PC-9 (cell line): ENCODE measurements at regions not wholly inside any gene's neighbourhood (a gene's known extent, or its start where the extent isn't known, plus 50 kb on each side); places are given as distances from the start of the nearest gene placed in this dataset.

Experiments used
- BruUV-seq: library from RNA; stranded (reverse); fragments of 400-500 nt; replicated peaks from 2 replicates; lab custom pipeline; 2021; lab: Mats Ljungman, UMichigan
- CTCF ChIA-PET: fragments of 300-600 bp; sonication (Branson Sonifier 250); formaldehyde crosslinking; loops from one replicate; lab custom pipeline; 2022; ENCODE audit warnings: antibody characterized with exemption; lab: Charles Lee
- POLR2A ChIA-PET: fragments of 300-600 bp; sonication (Branson Sonifier 250); formaldehyde crosslinking; loops from one replicate; lab custom pipeline; 2022; ENCODE audit warnings: antibody characterized with exemption; ENCODE audit not compliant: unreplicated experiment; lab: Charles Lee
- DNase-seq, 2 experiments: peaks; one replicate each; pipeline versions ENCODE4 v3.0.0 to v3.0.0-alpha.2; 2015 to 2022; ENCODE audit warnings: mixed read lengths in 1 of 2
- H2AFZ ChIP-seq: fragments of 200-600 bp; sonication (generic); 2 replicates; pipeline ENCODE4 v1.8.1; 2017; ENCODE audit warnings: antibody characterized with exemption
- H3F3A ChIP-seq: fragments of 200-600 bp; sonication (generic); 2 replicates; pipeline ENCODE4 v1.8.1; 2017; ENCODE audit warnings: antibody characterized with exemption, mild to moderate bottlenecking, low read depth; ENCODE audit not compliant: insufficient read depth
- H3K27ac ChIP-seq: fragments of 200-600 bp; sonication (generic); 2 replicates; pipeline ENCODE4 v1.6.1; 2016; ENCODE audit warnings: mixed run types
- H3K27me3 ChIP-seq: fragments of 200-600 bp; sonication (generic); 2 replicates; pipeline ENCODE4 v1.6.1; 2016; ENCODE audit warnings: low read depth, mixed run types; ENCODE audit not compliant: insufficient read depth
- H3K36me3 ChIP-seq: fragments of 200-600 bp; sonication (generic); 2 replicates; pipeline ENCODE4 v1.6.1; 2016; ENCODE audit warnings: low read depth, mixed run types
- H3K4me1 ChIP-seq: fragments of 200-600 bp; sonication (generic); replicated peaks from 2 replicates; pipeline ENCODE4 v1.6.1; 2016; ENCODE audit warnings: mixed run types; ENCODE audit not compliant: insufficient read depth
- H3K4me2 ChIP-seq: fragments of 200-600 bp; sonication (generic); 2 replicates; pipeline ENCODE4 v1.6.1; 2017; ENCODE audit warnings: mixed run types
- H3K4me3 ChIP-seq: fragments of 200-600 bp; sonication (generic); 2 replicates; pipeline ENCODE4 v1.6.1; 2016; ENCODE audit warnings: mixed run types
- H3K79me2 ChIP-seq: fragments of 200-600 bp; sonication (generic); 2 replicates; pipeline ENCODE4 v1.6.1; 2017; ENCODE audit warnings: low read depth, mixed run types
- H3K9me2 ChIP-seq: fragments of 200-600 bp; sonication (generic); 2 replicates; pipeline ENCODE4 v1.8.1; 2017; ENCODE audit warnings: mild to moderate bottlenecking; ENCODE audit not compliant: insufficient read depth
- H3K9me3 ChIP-seq: fragments of 200-600 bp; sonication (generic); 2 replicates; pipeline ENCODE4 v1.8.1; 2016; ENCODE audit warnings: low read depth; ENCODE audit not compliant: insufficient read depth
- H4K20me1 ChIP-seq: fragments of 200-600 bp; sonication (generic); 2 replicates; pipeline ENCODE4 v1.8.1; 2017; ENCODE audit not compliant: insufficient read depth
- EZH2 ChIP-seq: fragments of 200-600 bp; sonication (generic); IDR thresholded peaks from 2 replicates; pipeline ENCODE4 v1.8.0; 2017; ENCODE audit warnings: antibody characterized with exemption, low read depth
- intact Hi-C: fragments of 100-400 bp; cut with micrococcal nuclease; formaldehyde crosslinking; loops from one replicate; pipeline ENCODE4 v1.10.0; 2022; ENCODE audit not compliant: unreplicated experiment
- TF ChIP-seq, protein P1 (sequence below): fragments of 200-600 bp; sonication (generic); conservative IDR thresholded peaks from 2 replicates; pipeline ENCODE4 v1.6.1; 2017; ENCODE audit warnings: mixed run types, antibody characterized with exemption, mild to moderate bottlenecking, moderate library complexity

DNA sequence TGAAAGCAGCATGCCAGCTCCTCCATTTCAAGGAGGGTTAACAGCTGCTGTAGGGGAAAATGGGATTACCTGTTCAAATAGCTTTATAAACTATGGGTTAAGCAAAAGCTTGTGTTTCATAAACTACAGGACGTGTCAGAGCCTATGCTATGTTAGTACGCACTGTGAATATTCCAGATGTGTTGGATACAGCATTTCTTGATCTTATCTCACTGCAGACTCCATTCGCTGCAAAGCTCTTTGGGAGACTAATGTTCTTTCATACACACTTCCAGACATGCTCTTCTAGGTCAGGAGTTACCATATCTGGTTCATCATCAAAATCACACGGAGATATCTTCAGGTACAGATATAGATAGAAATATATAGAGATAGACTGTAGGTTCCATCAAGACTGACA, 281.2 kb upstream of the FAM241A start:
- H3K4me3 ChIP-seq: no peak overlapping the region
- no peaks in the 10 kb centered on the region for H3K27me3 ChIP-seq
- no peaks in the 10 kb centered on the region for H3K4me1 ChIP-seq
- no TSS peak for BruUV-seq
- intact Hi-C loops: no loop called here
- no peaks in the 10 kb centered on the region for H4K20me1 ChIP-seq
- no peaks in the 10 kb centered on the region for H3K9me3 ChIP-seq
- no peak overlapping the region for H3K27ac ChIP-seq
- no peak overlapping the region for H2AFZ ChIP-seq
- TF ChIP-seq, protein P1, sequence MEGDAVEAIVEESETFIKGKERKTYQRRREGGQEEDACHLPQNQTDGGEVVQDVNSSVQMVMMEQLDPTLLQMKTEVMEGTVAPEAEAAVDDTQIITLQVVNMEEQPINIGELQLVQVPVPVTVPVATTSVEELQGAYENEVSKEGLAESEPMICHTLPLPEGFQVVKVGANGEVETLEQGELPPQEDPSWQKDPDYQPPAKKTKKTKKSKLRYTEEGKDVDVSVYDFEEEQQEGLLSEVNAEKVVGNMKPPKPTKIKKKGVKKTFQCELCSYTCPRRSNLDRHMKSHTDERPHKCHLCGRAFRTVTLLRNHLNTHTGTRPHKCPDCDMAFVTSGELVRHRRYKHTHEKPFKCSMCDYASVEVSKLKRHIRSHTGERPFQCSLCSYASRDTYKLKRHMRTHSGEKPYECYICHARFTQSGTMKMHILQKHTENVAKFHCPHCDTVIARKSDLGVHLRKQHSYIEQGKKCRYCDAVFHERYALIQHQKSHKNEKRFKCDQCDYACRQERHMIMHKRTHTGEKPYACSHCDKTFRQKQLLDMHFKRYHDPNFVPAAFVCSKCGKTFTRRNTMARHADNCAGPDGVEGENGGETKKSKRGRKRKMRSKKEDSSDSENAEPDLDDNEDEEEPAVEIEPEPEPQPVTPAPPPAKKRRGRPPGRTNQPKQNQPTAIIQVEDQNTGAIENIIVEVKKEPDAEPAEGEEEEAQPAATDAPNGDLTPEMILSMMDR: no peak
- no peak for TF ChIP-seq EZH2
- no peak overlapping the region for H3K4me2 ChIP-seq
- no peaks in the 10 kb centered on the region for H3F3A ChIP-seq
- no peak for DNase-seq
- no peaks in the 10 kb centered on the region for H3K9me2 ChIP-seq
- no peaks in the 10 kb centered on the region for H3K36me3 ChIP-seq
- ChIA-PET POLR2A (no interaction called here), CTCF (interaction anchor here (1.0 kb wide), 1 partner anchor 9 kb away, joined by 3 read pairs; no protein-coding TSS in a partner anchor)
- no peaks in the 10 kb centered on the region for H3K79me2 ChIP-seq

DNA sequence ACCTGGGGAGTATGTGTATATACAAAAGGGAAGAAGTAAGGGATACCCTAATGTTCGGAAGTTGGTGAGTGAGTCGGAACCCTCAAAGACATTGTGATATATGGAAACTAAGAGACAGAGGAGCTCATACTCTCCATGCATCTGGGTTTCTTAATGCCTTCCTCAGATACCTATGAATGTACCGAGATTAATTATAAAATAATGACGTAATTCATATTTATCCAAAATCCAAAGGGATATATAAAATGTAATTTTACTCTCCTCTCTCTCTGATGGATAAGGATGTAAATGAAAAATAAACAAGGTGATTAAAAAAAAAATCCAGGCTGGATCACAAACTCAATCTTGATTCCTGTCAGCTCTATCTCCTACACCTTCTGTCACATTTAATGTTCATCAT, 275.9 kb upstream of the FAM241A start:
- DNase-seq: no peak
- Histone ChIP-seq H3K79me2 (no peaks in the 10 kb centered on the region), H3K27me3 (no peaks in the 10 kb centered on the region), H3F3A (no peaks in the 10 kb centered on the region), H3K4me3 (no peak overlapping the region), H2AFZ (no peak overlapping the region), H3K4me2 (no peak overlapping the region), H3K4me1 (no peaks in the 10 kb centered on the region), H3K9me2 (no peaks in the 10 kb centered on the region), H3K9me3 (no peaks in the 10 kb centered on the region), H3K27ac (no peak overlapping the region), H3K36me3 (no peaks in the 10 kb centered on the region), H4K20me1 (no peaks in the 10 kb centered on the region)
- TF ChIP-seq, protein P1: no peak
- no peak for TF ChIP-seq EZH2
- BruUV-seq: no TSS peak
- POLR2A ChIA-PET: no interaction called here
- intact Hi-C loops: no loop called here
- CTCF ChIA-PET: no interaction called here

DNA sequence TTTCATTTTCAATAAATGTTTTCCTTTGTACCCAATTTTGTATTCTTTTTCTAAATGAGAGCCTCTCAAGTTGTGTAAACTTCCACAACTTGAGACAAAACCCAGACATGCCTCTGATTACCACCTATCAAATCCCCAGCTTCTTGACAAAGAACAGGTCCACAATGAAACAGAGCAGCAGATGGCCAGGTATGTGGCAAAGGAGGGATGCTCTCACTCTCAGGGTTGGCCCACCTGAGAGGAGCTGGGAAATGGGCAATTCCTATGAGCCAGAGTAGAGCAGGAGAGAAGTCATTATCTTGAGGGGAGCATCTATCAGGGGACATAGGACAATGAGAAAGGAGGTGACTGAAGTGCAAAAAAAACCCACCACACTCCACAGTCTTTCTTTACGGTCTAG, 273.5 kb upstream of the FAM241A start:
- no TSS peak for BruUV-seq
- H3K36me3 ChIP-seq: no peaks in the 10 kb centered on the region

More for the DNA sequence above, 273.5 kb upstream of the FAM241A start:
- no peaks in the 10 kb centered on the region for H3F3A ChIP-seq
- H3K79me2 ChIP-seq: no peaks in the 10 kb centered on the region
- H3K27ac ChIP-seq: no peak overlapping the region
- H2AFZ ChIP-seq: no peak overlapping the region
- intact Hi-C loops: no loop called here
- no peak overlapping the region for H3K4me3 ChIP-seq
- ChIA-PET CTCF (no interaction called here), POLR2A (no interaction called here)
- H3K9me2 ChIP-seq: no peaks in the 10 kb centered on the region
- no peaks in the 10 kb centered on the region for H4K20me1 ChIP-seq
- H3K4me2 ChIP-seq: no peak overlapping the region
- H3K4me1 ChIP-seq: no peaks in the 10 kb centered on the region
- no peak for TF ChIP-seq EZH2
- TF ChIP-seq, protein P1: no peak
- H3K27me3 ChIP-seq: no peaks in the 10 kb centered on the region
- no peaks in the 10 kb centered on the region for H3K9me3 ChIP-seq
- no peak for DNase-seq
